SK-N-SH (cell line): ENCODE measurements at regions not wholly inside any gene's neighbourhood (a gene's known extent, or its start where the extent isn't known, plus 50 kb on each side); places are given as distances from the start of the nearest gene placed in this dataset.

ENCODE experiments used
- EP300 ChIP-seq, 2 experiments: IDR thresholded peaks; 2 replicates each; pipeline versions ENCODE4 v1.4.0 to v1.6.1; 2012; ENCODE audit warnings: borderline replicate concordance in 1 of 2, low read depth in 1 of 2, low read length in 1 of 2
- EZH2phosphoT487 ChIP-seq: fragments of 200-600 bp; sonication (generic); IDR thresholded peaks from 2 replicates; pipeline ENCODE4 v1.6.1; 2017; ENCODE audit warnings: low read depth, mixed run types, mild to moderate bottlenecking, antibody characterized with exemption, moderate library complexity, borderline replicate concordance
- GABPA ChIP-seq: IDR thresholded peaks from 2 replicates; pipeline ENCODE4 v1.4.0; 2012; ENCODE audit warnings: low read depth, mild to moderate bottlenecking
- JUND ChIP-seq: IDR thresholded peaks from 2 replicates; pipeline ENCODE4 v1.4.0; 2012
- MXI1 ChIP-seq: IDR thresholded peaks from 2 replicates; pipeline ENCODE4 v1.6.1; 2012; ENCODE audit warnings: mild to moderate bottlenecking, low read depth, low read length, improper control_type of control experiment
- POLR2AphosphoS5 ChIP-seq: IDR thresholded peaks from 2 replicates; pipeline ENCODE4 v1.6.1; 2012; ENCODE audit warnings: low read depth, low read length
- RAD21 ChIP-seq: IDR thresholded peaks from 2 replicates; pipeline ENCODE4 v1.6.1; 2012; ENCODE audit warnings: mild to moderate bottlenecking, low read length
- SIN3A ChIP-seq: IDR thresholded peaks from 2 replicates; pipeline ENCODE4 v1.6.1; 2012; ENCODE audit warnings: low read depth, mild to moderate bottlenecking, low read length, moderate library complexity, borderline replicate concordance
- TCF12 ChIP-seq: IDR thresholded peaks from 2 replicates; pipeline ENCODE4 v1.4.0; 2012
- TF ChIP-seq, protein P1 (sequence below): fragments of 200-600 bp; sonication (generic); IDR thresholded peaks from 2 replicates; pipeline ENCODE4 v1.6.1; 2017; ENCODE audit warnings: antibody characterized with exemption, mild to moderate bottlenecking, moderate library complexity
- TF ChIP-seq, protein P2 (sequence below): IDR thresholded peaks from 2 replicates; pipeline ENCODE4 v1.4.0; 2012; ENCODE audit warnings: low read depth, borderline replicate concordance
- TF ChIP-seq, protein P3 (sequence below): IDR thresholded peaks from 2 replicates; pipeline ENCODE4 v1.4.0; 2012; ENCODE audit warnings: low read depth, borderline replicate concordance
- TF ChIP-seq, protein P4 (sequence below): fragments of 150-350 bp; IDR thresholded peaks from 2 replicates; pipeline ENCODE4 v1.6.1; 2017; ENCODE audit warnings: antibody characterized with exemption, low read length, low read depth, borderline replicate concordance
- TF ChIP-seq, protein P5 (sequence below): IDR thresholded peaks from 2 replicates; pipeline ENCODE4 v1.4.0; 2012; ENCODE audit warnings: low read depth

GRCh38 chr1:93015590-93015989, 54.3 kb upstream of the DIPK1A start:
- no peak for TF ChIP-seq EZH2phosphoT487
- TF ChIP-seq POLR2AphosphoS5 = no peak
- no peak for TF ChIP-seq SIN3A
- TF ChIP-seq, protein P1, sequence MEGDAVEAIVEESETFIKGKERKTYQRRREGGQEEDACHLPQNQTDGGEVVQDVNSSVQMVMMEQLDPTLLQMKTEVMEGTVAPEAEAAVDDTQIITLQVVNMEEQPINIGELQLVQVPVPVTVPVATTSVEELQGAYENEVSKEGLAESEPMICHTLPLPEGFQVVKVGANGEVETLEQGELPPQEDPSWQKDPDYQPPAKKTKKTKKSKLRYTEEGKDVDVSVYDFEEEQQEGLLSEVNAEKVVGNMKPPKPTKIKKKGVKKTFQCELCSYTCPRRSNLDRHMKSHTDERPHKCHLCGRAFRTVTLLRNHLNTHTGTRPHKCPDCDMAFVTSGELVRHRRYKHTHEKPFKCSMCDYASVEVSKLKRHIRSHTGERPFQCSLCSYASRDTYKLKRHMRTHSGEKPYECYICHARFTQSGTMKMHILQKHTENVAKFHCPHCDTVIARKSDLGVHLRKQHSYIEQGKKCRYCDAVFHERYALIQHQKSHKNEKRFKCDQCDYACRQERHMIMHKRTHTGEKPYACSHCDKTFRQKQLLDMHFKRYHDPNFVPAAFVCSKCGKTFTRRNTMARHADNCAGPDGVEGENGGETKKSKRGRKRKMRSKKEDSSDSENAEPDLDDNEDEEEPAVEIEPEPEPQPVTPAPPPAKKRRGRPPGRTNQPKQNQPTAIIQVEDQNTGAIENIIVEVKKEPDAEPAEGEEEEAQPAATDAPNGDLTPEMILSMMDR = no peak
- TF ChIP-seq RAD21 = no peak
- TF ChIP-seq, protein P2, sequence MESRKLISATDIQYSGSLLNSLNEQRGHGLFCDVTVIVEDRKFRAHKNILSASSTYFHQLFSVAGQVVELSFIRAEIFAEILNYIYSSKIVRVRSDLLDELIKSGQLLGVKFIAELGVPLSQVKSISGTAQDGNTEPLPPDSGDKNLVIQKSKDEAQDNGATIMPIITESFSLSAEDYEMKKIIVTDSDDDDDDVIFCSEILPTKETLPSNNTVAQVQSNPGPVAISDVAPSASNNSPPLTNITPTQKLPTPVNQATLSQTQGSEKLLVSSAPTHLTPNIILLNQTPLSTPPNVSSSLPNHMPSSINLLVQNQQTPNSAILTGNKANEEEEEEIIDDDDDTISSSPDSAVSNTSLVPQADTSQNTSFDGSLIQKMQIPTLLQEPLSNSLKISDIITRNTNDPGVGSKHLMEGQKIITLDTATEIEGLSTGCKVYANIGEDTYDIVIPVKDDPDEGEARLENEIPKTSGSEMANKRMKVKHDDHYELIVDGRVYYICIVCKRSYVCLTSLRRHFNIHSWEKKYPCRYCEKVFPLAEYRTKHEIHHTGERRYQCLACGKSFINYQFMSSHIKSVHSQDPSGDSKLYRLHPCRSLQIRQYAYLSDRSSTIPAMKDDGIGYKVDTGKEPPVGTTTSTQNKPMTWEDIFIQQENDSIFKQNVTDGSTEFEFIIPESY = no peak
- TF ChIP-seq JUND = no peak
- no peak for TF ChIP-seq GABPA
- TF ChIP-seq EP300 (IDR thresholded peaks at IDR 0.05; ENCODE audit: borderline replicate concordance in 1 of 2, low read depth in 1 of 2, low read length in 1 of 2) = no peak
- TF ChIP-seq, protein P3, sequence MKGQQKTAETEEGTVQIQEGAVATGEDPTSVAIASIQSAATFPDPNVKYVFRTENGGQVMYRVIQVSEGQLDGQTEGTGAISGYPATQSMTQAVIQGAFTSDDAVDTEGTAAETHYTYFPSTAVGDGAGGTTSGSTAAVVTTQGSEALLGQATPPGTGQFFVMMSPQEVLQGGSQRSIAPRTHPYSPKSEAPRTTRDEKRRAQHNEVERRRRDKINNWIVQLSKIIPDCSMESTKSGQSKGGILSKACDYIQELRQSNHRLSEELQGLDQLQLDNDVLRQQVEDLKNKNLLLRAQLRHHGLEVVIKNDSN = no peak
- TF ChIP-seq, protein P4, sequence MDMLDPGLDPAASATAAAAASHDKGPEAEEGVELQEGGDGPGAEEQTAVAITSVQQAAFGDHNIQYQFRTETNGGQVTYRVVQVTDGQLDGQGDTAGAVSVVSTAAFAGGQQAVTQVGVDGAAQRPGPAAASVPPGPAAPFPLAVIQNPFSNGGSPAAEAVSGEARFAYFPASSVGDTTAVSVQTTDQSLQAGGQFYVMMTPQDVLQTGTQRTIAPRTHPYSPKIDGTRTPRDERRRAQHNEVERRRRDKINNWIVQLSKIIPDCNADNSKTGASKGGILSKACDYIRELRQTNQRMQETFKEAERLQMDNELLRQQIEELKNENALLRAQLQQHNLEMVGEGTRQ = no peak
- TF ChIP-seq MXI1 = no peak
- TF ChIP-seq, protein P5, sequence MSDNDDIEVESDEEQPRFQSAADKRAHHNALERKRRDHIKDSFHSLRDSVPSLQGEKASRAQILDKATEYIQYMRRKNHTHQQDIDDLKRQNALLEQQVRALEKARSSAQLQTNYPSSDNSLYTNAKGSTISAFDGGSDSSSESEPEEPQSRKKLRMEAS = no peak
- TF ChIP-seq TCF12 = no peak; the same call in 1 of the 2 replicates
